ENCODE measurements at regions not wholly inside any gene's neighbourhood (a gene's known extent, or its start where the extent isn't known, plus 50 kb on each side); places are given as distances from the start of the nearest gene placed in this dataset.

DNA sequence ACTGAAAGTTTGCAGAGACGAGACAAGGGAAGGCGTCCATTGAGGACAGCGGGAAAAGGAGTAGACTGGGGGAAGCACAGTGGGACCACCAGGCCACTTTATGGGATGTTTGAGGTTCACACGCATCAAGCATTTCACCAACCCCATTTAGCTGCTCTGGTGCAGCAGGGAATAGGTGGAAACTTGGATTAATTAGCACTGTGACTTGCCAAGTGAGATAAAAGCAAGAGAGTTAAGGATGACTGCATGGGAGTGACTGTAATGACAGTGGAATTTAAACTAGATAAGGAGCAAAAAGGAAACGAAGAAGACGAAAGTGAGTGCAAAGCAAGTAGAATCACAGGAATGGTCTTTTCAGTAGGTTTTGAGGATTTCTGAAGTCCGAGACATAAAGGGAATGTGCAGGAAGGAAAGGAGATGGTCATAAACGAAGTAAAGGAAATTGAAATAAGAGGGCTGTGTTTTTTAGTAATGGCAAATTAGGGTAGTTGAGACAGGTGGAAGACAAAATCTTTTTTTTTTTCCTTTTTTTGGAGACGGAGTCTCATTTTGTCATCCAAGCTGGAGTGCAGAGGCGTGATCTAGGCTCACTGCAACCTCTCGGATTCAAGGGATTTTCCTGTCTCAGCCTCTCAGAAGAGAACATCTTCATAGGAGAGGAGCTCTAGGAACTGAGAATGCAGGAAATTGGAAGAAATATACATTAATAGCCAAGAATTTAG is 119.0 kb upstream of the MAP9 start:
- DNase-seq (ENCODE audit: low read depth), result no peak
- no peak overlapping the region for H3K4me3 ChIP-seq (ENCODE audit: low read length)
- TF ChIP-seq, protein P1, sequence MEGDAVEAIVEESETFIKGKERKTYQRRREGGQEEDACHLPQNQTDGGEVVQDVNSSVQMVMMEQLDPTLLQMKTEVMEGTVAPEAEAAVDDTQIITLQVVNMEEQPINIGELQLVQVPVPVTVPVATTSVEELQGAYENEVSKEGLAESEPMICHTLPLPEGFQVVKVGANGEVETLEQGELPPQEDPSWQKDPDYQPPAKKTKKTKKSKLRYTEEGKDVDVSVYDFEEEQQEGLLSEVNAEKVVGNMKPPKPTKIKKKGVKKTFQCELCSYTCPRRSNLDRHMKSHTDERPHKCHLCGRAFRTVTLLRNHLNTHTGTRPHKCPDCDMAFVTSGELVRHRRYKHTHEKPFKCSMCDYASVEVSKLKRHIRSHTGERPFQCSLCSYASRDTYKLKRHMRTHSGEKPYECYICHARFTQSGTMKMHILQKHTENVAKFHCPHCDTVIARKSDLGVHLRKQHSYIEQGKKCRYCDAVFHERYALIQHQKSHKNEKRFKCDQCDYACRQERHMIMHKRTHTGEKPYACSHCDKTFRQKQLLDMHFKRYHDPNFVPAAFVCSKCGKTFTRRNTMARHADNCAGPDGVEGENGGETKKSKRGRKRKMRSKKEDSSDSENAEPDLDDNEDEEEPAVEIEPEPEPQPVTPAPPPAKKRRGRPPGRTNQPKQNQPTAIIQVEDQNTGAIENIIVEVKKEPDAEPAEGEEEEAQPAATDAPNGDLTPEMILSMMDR (conservative IDR thresholded peaks at IDR 0.05; ENCODE audit: low read depth, low read length), result no peak

DNA sequence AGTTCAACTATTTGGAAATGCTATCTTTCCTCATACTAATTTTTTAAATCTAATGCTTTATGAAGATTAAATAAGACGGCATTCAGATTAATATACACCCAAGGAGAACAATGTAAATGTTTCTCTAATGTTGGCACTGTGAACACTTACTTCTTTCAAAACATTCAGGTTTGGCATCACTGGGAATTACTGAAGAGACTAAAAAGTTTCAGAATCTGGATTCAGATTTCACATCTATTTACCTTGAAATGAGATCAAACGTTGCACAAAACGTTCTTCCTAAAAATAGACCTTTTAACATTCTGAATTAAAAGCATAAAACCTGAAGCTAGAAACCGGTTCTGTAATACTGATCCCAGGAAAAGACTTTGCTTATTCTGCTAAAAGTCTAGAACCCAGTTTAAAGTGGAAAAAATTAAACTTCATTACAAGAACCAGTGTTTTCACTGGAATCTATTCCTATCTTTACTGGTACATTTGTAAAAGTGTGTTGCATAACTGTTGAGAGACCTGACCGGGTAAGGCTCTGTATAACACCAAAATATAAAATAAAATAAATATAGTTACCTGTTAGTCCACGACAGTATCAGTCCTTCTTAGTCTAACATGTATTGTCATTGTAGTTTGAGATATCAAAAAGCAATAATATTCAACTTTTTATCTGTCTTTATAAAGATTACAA is 117.4 kb upstream of the MAP9 start:
- DNase-seq (ENCODE audit: low read depth), result no peak
- TF ChIP-seq, protein P1 (conservative IDR thresholded peaks at IDR 0.05; ENCODE audit: low read depth, low read length), result no peak
- no peak overlapping the region for H3K4me3 ChIP-seq (ENCODE audit: low read length)

DNA sequence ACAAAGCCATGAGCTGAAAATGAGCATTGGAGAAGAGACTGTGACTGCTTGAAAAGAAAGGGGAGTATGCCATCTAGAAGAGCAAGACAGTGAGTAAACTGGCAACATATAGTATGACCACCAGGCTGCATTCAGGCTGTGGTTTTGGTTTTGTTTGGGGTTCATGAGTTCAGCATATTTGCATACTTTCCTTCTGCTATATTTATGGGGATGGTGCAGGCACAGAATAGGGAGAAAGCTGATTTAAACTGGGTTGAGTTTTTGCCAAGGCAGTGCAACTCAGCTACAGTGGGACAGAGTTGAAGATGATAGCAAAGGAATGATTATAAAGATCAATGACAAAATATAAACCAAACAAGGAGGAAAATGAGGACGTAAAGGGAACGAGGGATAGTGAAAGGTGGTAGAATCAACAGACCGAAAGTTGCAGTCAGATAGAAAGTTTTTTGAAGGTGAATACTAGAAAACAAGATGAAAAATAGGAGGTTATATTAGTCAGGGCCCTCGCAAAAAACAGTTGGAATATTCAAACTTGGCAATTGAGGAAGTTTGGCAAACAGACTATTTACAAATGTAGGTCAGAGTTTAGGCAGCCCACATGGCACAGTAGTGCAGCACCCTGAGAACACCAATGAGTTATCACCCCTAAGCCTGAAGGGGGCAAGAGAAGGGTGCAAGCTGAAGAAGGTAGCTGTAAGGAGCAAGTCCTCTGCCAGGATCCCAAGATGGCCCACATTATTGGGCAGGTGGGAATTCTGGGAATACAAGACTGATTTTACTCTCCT is 114.8 kb upstream of the MAP9 start:
- DNase-seq (ENCODE audit: low read depth), result no peak
- TF ChIP-seq, protein P1 (conservative IDR thresholded peaks at IDR 0.05; ENCODE audit: low read depth, low read length), result no peak
- no peak overlapping the region for H3K4me3 ChIP-seq (ENCODE audit: low read length)

DNA sequence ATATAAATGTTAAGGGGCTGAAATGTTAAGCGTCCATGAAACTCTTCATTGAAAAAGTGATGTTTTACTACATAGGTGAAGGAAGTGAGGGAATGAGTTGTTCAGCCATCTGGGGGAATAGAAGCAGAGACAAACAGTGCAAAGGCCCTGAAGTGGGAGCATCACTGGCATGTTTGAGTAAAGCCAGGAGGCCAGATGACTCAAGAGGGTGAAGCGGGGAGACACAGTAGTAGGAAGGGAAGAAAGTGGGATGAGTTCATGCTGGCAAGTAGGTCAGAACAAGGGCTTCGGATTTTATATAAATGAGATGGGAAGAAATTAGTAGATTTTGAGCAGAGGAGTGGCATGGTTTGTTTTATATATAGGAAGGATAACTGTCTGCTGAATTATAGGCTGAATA is 112.5 kb upstream of the MAP9 start:
- TF ChIP-seq, protein P1 (conservative IDR thresholded peaks at IDR 0.05; ENCODE audit: low read depth, low read length), result no peak
- H3K4me3 ChIP-seq (ENCODE audit: low read length), result no peak overlapping the region
- no peak for DNase-seq (ENCODE audit: low read depth)

DNA sequence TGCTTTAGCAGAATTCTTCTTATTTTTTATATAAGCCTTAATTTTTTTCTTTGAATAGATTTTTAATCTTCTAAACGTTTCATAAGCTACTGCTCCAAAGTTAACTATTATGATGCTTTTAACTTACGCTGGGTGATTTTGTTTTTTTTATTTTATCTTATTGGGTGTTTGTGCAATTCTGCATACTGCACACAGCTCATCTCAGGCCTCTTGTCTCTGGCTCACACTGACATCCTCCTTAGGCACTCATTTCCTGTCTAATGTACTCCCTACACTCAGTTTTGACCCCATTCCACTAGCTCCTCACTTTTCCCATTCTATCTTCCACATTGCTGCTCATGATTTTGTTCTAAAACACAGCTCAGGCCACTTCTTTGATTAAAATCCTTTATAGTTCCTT is 111.9 kb upstream of the MAP9 start:
- no peak for DNase-seq (ENCODE audit: low read depth)
- no peak overlapping the region for H3K4me3 ChIP-seq (ENCODE audit: low read length)
- TF ChIP-seq, protein P1 (conservative IDR thresholded peaks at IDR 0.05; ENCODE audit: low read depth, low read length), result no peak

DNA sequence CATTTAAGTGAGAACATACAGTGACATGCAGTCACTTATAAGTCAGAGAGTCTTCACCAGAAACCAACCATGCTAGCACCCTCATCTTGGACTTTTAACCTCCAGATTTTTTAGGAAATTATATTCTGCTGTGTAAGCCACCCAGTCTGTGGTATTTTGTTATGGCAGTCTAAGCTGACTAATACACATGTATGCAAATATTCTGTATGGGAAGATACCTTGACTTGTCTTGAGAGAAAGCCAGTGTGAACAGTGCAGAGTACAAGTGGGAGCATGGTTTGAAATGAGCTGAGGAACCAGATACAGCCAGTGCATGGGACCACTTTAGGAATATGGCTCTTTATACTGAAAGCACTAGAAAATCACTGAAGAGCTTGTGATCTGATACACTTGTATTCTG is 110.4 kb upstream of the MAP9 start:
- TF ChIP-seq, protein P1 (conservative IDR thresholded peaks at IDR 0.05; ENCODE audit: low read depth, low read length), result no peak
- no peak for DNase-seq (ENCODE audit: low read depth)
- no peak overlapping the region for H3K4me3 ChIP-seq (ENCODE audit: low read length)

Data from retinal pigment epithelial cell (primary cell).